ENCODE measurements at regions not wholly inside any gene's neighbourhood (a gene's known extent, or its start where the extent isn't known, plus 50 kb on each side); places are given as distances from the start of the nearest gene placed in this dataset.
"Not testable (repeated sequence)": the region's sequence is repeated elsewhere in the genome, so short reads cannot be mapped to it uniquely, and the experiment has no call there.

DNA sequence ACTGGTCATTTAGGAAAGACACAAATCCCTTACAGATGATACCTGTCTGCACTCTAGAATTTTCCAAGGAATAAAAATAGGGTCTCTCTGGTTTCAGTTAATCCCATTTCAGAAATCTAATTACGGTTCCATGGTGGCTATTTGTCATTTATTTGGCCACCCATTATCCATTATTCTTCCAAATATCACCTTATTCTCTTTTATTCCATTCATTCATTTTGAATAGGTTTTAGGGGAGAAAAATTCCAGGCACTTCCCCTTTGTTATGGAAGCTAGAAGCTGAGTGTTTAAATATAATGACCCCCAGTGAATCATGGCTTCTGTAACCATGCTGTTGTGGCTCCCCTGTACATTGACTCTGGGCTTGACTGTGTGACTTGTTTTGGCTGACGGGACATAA, 420.8 kb upstream of the DPH6 start:
- TF ChIP-seq, protein P1, sequence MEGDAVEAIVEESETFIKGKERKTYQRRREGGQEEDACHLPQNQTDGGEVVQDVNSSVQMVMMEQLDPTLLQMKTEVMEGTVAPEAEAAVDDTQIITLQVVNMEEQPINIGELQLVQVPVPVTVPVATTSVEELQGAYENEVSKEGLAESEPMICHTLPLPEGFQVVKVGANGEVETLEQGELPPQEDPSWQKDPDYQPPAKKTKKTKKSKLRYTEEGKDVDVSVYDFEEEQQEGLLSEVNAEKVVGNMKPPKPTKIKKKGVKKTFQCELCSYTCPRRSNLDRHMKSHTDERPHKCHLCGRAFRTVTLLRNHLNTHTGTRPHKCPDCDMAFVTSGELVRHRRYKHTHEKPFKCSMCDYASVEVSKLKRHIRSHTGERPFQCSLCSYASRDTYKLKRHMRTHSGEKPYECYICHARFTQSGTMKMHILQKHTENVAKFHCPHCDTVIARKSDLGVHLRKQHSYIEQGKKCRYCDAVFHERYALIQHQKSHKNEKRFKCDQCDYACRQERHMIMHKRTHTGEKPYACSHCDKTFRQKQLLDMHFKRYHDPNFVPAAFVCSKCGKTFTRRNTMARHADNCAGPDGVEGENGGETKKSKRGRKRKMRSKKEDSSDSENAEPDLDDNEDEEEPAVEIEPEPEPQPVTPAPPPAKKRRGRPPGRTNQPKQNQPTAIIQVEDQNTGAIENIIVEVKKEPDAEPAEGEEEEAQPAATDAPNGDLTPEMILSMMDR (IDR thresholded peaks at IDR 0.05; ENCODE audit: insufficient read depth, low read depth, low read length): no peak
- no peak overlapping the region for H3K4me3 ChIP-seq (ENCODE audit: low read depth, low read length)
- no peak for DNase-seq (ENCODE audit: low read depth)

- H3K4me3 ChIP-seq (ENCODE audit: low read depth, low read length); DNase-seq (ENCODE audit: low read depth): not testable (repeated sequence)
Measured at GRCh38 chr15:35967968-35968367, 422.0 kb upstream of the DPH6 start.

GRCh38 chr15:35973029-35973428, 427.1 kb upstream of the DPH6 start:
- DNase-seq (ENCODE audit: low read depth): no peak
- TF ChIP-seq, protein P1 (IDR thresholded peaks at IDR 0.05; ENCODE audit: insufficient read depth, low read depth, low read length): no peak
- H3K4me3 ChIP-seq (ENCODE audit: low read depth, low read length): no peak overlapping the region

DNA sequence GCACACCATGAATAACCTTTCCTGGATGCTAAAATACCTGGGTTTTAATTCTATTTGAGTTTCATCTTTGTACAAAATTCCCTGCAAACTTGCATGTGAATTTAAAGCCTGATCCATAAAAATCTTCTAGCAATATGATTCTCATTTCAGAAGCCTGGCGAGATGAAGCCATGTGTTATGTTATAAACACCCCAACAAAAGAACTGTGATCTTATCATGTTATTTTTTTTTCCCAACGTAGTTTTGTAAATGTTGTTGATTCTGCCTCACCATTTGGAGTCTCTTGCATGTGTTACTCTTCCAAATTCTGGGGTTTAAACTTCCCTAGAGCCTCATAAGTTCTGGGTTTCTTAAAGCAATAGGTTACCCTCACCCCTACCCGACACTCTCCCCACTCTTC, 428.1 kb upstream of the DPH6 start:
- no peak overlapping the region for H3K4me3 ChIP-seq (ENCODE audit: low read depth, low read length)
- TF ChIP-seq, protein P1 (IDR thresholded peaks at IDR 0.05; ENCODE audit: insufficient read depth, low read depth, low read length): no peak
- DNase-seq (ENCODE audit: low read depth): no peak

DNA sequence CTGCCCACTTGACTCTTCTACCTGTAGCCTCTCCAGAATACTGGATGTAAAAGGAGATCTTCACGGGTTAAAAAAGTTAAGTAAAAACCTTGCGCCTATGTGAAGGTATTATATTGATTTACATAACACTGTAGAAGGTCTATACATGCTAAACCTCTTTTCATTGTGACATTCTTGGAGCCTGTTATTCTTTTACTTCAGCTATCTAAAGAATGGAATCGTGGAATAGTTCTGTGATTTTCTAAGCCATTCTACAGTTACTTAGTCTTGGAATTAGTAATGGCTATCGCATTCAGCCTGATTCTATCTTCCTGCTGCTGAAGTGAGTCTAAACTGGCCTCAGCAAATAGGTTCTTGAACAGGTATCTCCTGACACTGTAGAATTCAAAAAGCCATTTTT, 430.0 kb upstream of the DPH6 start:
- DNase-seq (ENCODE audit: low read depth): no peak
- TF ChIP-seq, protein P1 (IDR thresholded peaks at IDR 0.05; ENCODE audit: insufficient read depth, low read depth, low read length): no peak
- no peak overlapping the region for H3K4me3 ChIP-seq (ENCODE audit: low read depth, low read length)

DNA sequence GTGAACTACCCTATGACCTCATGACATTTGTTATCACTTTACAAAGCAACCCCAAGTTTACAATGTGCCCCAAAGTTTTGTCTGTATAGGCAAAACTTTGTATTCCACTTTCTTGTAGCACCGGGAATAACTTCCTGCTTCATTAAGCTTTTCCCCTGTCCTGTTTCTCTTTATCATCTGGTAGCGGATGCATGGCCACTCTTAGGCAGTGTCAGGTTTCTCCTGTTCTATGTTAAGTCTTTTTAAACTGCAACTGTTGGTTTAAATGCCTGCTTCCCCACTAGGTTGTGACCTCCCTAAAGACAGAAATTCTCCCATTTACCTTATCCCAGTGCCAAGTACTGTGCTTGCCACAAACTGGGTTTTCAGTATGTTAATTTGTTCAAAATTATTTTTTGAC, 433.6 kb upstream of the DPH6 start:
- no peak overlapping the region for H3K4me3 ChIP-seq (ENCODE audit: low read depth, low read length)
- DNase-seq (ENCODE audit: low read depth): no peak
- TF ChIP-seq, protein P1 (IDR thresholded peaks at IDR 0.05; ENCODE audit: insufficient read depth, low read depth, low read length): no peak

DNA sequence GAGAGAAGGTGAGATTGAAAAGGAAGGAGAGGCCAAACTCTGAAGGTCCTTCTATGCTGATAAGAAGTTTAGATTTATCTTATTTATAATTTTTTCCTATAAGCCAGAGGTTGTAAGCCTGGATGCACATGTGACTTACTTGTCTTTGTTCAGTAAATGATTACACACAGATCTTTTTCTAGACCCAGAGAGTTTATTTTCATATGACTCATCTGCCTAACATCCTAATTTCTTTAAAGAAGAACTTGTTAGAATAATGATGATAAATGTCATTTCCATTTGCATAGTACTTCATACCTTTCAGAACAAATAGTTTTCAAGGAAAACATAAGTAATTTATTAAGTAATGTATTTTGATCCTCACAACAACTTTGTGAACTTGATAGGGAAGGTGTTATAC, 434.8 kb upstream of the DPH6 start:
- peak; percentile 56 for DNase-seq (ENCODE audit: low read depth)
- H3K4me3 ChIP-seq (ENCODE audit: low read depth, low read length): no peak overlapping the region
- TF ChIP-seq, protein P1 (IDR thresholded peaks at IDR 0.05; ENCODE audit: insufficient read depth, low read depth, low read length): no peak

All from fibroblast of villous mesenchyme (primary cell).